SKM-1 treated with dmso at 0.1 percent for 144 hours (cell line): ENCODE measurements at regions not wholly inside any gene's neighbourhood (a gene's known extent, or its start where the extent isn't known, plus 50 kb on each side); places are given as distances from the start of the nearest gene placed in this dataset.
"Not testable (repeated sequence)": the region's sequence is repeated elsewhere in the genome, so short reads cannot be mapped to it uniquely, and the experiment has no call there.

Experiments used
- DNase-seq: peaks from one replicate; lab custom pipeline; 2025; ENCODE audit not compliant: unreplicated experiment; lab: John Stamatoyannopoulos, UW

DNA sequence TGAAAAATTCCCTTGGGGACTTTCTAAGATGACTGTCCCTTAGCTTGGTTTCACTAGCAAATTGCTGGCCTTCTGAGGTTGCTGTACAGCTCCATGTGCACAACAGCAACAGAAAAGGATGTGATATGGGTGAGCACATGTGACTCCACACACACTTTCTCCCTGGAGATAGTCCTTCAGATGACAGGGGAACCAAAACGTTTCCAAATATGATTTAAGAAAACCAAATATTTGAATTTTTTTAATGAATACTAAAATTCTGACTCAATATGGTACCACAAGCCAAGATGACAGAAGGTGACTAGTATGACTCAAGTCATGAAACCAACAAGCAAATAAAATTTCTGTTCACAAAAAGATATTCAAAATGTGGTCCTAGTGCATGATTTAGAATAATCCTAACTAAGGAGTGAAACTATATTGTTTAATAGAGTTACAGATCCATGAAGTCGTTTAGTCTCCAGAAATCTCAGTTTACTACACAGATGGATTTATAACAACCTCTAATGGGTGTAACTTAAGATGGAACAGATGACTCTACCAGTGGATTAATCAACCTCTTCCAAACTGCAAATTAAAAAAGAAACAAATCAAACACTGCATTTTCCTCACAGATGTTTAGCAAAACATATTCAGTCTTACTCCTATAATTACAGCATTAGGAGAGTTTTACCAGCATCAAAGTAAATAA lies 144.8 kb upstream of the PIK3R1 start:
- DNase-seq, result no peak

GRCh38 chr5:68067976-68068603 lies 147.5 kb upstream of the PIK3R1 start:
- DNase-seq, result no peak

DNA sequence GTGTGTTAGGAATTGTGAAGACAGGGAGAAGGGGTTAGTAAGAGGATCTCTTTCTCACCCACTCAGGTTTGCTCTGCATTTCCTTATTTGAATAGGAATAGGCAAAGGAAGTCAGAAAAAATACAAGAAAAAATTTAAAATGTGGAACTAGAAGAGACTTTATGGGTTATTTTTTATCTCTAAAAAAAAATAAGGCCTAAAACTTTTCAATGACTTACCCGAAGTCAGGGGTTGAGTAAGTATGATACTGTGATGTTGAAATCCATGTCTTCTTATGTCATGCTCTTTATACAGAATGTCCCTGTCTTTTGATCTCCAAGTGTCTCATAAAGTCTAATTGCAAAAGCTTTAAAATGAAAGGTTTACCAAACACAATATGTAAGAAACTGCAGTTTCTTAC lies 148.3 kb upstream of the PIK3R1 start:
- DNase-seq, result peak; percentile 2

- no peak for DNase-seq
These were observed 149.1 kb upstream of the PIK3R1 start for GRCh38 chr5:68066277-68066955.

DNA sequence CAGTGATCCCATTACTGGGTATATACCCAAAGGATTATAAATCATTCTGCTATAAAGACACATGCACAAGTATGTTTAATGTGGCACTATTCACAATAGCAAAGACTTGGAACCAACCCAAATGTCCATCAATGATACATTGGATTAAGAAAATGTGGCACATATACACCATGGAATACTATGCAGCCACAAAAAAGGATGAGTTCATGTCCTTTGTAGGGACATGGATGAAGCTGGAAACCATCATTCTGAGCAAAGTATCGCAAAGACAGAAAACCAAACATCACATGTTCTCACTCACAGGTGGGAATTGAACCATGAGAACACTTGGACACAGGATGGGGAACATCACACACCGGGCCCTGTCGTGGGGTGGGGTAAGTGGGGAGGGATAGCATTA lies 150.2 kb upstream of the PIK3R1 start:
- DNase-seq, result not testable (repeated sequence)

GRCh38 chr5:68060382-68060781 lies 155.2 kb upstream of the PIK3R1 start:
- DNase-seq, result no peak

DNA sequence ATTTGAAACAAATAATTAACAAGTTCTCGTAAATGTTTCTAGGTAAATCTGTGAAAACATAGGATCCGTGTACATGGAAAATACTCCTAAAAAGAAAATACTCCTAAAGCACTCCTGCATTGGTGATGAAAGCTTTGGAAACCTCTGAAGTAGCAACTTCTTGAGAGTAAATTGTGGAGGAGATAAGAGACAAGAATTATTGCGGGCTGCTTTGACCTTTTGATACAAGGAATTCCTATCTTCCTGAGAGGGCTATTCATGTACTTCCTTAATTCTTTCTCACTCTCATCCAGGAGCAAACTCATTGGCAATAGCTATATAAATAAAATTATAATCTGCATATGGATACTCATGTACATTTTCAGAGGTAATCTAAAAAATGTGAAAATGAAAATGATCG lies 158.4 kb upstream of the PIK3R1 start:
- no peak for DNase-seq

DNA sequence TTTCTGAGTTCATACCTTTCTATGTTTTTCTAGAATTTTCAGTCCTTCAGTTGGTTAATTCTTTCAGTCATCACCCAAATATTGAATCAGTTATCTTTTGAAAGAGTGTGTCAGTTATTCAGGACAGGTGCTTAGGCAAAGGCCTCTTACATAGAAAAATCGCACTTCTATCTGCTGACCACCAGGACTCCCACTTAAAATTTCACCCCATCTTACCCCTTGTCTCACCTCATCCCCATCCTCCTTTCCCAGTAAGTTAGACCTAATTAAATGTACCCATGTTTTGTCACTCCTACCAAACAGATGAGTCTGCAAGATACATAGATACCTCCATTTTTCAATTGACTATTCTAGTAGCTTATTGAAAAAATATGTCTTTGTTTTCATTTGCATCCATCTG lies 159.9 kb upstream of the PIK3R1 start:
- no peak for DNase-seq

DNA sequence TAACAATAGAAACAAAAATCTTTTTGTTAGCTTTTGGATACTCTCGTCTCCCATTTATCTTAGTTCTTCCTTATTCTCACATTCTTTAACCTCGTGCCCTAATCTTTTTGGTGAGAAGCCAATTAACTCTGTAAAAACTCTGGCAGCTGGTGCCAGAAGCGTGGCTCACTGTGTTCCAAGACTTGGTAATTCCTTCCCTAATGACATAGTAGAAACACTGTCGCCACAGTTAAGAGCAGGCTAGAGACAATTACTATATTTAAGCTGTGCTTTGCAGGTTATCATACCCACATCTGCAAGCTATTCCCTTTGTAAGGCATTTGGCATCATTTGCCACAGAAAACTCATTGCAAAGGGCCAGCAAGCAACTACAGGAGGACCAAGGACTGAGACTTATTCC lies 160.9 kb upstream of the PIK3R1 start:
- no peak for DNase-seq

GRCh38 chr5:68053202-68053601 lies 162.4 kb upstream of the PIK3R1 start:
- no peak for DNase-seq

- no peak for DNase-seq
These were observed 166.4 kb upstream of the PIK3R1 start for GRCh38 chr5:68049053-68049713.

DNA sequence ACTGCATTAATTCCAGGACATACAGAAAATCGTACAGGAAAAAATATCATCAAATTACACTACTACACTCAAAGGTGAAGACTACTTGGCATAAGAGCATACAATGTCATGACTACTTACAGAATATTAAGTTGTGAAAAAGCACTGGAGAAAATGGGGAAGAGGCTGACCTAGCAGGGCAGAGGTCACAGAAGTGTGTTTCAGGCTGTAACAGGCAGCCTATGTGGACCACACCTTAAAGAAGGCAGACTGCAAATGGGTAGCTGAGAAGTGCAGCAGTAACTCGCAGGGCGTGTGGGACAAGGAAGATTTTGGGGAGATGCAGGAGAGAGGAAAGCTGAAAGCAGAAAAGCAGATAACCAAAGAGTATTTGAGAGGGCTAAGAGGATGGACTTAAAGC lies 167.0 kb upstream of the PIK3R1 start:
- no peak for DNase-seq

DNA sequence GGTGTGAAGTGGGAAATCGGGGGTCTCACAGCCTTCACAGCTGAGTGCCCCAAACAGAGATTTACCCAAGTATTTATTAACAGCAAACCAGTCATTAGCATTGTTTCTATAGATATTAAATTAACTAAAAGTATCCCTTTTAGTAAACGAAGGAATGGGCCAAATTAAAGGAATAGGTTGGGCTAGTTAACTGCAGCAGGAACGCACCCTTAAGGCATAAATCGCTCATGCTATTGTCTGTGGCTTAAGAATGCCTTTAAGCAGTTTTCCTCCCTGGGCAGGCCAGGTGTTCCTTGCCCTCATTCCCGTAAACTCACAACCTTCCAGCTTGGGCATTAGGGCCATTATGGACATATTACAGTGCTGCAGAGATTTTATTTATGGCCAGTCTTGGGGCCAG lies 167.5 kb upstream of the PIK3R1 start:
- not testable (repeated sequence) for DNase-seq

- DNase-seq, result no peak
These were observed 168.5 kb upstream of the PIK3R1 start for GRCh38 chr5:68047035-68047434.

- DNase-seq, result peak; percentile 29
These were observed 169.1 kb upstream of the PIK3R1 start for GRCh38 chr5:68046445-68046844.

- no peak for DNase-seq
These were observed 174.3 kb upstream of the PIK3R1 start for GRCh38 chr5:68041293-68041692.

DNA sequence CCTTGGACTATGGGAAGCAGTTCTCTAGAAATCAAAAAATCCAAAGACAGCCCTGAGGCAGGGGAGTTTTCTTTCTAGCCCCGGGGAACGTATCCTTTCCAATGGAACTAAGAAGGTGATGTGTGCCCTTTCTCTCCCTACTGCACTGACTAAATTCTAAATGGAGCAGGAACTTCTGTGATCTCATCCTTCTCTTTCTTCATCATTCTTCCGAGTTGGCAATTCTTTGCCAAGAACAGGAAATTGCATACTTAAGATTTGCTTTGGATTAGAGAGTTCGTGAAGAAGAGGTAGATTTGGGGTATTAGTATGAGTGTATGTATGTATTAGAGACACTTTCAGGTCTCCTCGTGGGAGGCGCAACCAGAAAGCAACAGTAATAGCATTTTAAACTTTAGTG lies 178.0 kb upstream of the PIK3R1 start:
- no peak for DNase-seq

GRCh38 chr5:68033961-68034571 lies 181.5 kb upstream of the PIK3R1 start:
- DNase-seq, result no peak

DNA sequence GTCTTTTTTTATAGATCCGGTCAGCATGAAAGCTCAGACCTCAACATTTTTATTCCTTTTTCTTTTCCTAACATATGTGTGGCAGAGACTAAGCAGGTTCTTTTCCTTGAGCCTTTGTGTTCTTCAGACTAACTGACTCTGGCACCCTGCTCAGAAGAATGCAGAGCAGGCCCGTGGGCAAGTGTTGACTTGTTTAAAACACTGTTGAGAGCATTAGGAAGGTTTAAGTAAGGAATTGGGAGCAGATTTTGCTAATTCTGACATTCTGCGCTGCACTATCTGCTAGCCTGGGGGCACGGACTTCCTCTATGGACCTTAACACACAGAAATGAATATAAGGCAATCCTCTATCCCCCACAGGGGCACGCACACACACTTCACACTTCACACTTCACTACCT lies 182.5 kb upstream of the PIK3R1 start:
- no peak for DNase-seq

DNA sequence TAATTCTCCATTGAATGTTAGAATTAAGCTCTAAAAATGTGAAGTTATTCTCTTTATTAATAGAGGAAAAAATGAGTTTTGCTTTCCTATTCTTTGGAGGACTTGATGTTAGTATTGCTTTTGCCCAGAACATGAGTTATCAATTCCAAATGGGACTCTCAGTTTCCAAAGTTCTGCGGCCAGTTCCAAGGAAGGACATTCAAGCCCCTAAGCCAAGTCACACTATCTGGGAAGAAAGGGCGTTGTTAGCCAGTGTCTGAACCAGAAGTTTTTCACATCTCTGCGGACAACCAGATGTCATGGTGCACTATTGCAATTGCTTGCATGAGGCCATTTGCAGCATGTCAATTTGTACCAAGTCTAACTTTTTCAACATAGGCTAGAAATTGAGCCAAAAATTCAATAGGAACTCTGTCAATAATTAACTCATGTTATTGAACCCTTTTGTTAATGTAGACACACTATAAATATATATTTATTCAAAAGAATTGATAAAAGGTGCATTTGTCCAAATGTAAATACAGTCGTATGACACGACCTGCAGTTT lies 183.3 kb upstream of the PIK3R1 start:
- DNase-seq, result no peak

GRCh38 chr5:68028131-68028727 lies 187.3 kb upstream of the PIK3R1 start:
- DNase-seq, result no peak
